Retina (tissue), 1 donor: ENCODE measurements at regions not wholly inside any gene's neighbourhood (a gene's known extent, or its start where the extent isn't known, plus 50 kb on each side); places are given as distances from the start of the nearest gene placed in this dataset.

Source experiments
- DNase-seq: peaks from one replicate; pipeline ENCODE4 v3.0.0-alpha.2; 2016

DNA sequence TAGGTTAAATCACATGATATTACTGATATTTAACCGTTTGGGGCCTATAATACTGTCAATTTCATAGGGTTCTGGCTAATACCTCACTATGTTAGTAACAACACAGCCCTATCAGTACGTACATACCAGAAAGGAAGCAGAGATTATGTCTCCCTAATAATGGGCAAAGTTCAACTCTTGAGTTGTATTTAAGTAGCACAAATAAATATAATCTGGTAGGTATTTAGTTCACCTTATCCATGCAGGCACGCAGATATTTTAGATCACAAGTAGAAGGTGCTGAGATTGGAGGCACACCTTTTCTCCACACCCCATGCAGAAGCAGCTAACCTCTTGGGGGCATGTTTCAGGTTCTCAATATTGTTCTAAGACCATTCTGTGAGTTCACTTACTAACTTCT, 118.9 kb downstream of the IRS1 start:
- no peak for DNase-seq

DNA sequence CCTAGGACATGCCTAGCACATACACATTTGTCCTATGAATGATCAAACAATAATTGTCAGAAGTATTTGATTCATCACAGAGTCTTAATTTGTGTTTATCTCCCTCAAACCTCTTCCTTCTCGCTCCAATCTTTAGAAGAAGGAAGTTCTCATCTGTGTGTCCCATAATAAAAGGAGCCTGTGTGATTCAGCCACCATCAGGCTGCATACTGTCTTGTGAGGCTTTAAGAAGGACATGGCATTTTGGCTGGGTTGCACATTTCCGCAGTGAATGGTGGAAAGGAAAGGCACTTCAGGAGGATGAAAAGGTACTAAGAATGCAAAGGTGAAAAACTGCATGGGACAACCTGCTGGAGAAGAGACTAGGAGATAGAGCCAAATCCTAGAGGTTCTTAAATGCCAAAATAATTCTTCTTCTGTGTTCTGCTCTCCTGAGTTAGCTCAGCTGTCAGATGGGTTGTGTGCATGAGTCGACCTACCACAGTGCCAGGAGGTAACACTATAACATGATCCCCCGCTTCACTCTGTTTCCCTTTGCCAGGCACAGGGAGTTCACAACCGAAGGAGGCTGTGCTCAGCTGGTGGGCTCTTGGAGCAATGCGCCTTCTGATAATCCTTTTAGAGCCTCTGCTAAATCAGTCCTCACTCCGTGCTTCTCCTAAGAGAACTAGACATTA, 120.1 kb downstream of the IRS1 start:
- no peak for DNase-seq

DNA sequence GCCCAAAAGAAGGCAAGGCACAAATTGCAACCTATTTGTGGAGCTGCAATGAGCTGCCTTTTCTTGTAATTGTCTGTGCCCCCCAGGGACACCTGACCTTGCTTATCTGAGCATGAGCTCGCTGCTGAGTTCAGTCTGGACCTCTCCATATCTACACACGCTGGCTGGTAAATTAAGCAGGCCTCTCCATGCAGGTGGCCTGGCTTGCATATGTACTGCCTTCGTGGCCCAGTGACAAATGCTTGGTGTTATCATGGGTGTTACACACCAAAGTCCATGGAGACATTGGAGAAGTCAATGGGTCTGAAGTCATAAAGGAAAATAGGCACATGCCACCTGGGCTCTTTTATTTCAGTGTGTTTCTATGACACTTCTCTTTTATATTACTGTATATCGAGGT, 121.2 kb downstream of the IRS1 start:
- no peak for DNase-seq

DNA sequence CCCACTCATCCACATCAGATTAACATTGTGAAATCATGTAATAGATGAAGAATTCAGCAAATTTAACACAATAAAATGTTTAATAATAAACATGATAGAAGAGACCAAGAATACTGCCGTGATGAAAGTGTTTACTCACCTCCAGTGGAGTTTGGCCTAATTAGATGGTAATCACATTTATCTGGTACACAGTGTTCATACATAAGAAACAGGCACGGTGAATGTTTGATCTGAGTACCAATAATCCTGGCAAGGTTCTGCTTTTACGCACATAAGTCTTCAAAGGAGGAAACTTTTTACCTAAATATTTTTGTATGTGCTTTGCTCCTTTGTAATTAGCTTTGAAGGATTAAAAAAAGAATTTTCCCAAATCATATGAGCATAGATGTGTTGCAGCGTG, 122.5 kb downstream of the IRS1 start:
- DNase-seq, result no peak

DNA sequence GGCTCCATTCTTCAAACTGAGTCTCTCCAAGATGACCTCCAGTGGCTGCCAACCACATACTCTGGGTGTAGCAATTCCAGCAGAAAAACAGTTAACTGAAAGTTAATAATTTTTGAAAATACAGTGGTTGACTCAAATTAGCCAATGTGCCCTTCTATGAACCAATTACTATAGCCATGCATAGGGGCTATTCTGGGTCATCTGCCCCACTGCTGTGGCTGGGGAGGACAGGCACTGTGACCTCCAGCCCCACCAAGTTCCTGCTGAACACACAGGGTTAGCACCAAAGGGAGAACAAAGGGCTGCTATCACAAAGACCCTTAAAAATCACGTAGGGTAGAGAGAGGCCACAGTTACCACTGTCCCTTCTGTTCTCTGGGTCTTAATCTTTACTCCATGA, 123.0 kb downstream of the IRS1 start:
- DNase-seq, result no peak

DNA sequence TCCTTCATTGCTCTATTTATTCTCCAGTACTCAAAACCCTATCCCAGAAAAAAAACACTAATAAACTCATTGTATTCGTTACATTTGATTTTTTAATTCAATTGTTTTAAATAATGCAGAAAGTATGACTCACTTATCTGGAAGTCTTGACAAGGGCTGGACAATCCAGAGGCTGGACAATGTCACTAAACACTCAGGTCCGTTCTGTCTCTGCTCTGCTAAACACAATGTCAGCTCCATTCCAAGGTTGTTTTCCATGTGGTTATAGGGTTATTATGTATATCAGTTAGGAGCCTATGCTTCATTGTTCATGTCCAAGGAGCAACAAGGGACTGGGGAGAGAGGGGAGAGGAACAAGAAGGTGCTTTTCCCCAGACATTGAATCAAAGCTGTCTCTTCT, 125.5 kb downstream of the IRS1 start:
- no peak for DNase-seq

DNA sequence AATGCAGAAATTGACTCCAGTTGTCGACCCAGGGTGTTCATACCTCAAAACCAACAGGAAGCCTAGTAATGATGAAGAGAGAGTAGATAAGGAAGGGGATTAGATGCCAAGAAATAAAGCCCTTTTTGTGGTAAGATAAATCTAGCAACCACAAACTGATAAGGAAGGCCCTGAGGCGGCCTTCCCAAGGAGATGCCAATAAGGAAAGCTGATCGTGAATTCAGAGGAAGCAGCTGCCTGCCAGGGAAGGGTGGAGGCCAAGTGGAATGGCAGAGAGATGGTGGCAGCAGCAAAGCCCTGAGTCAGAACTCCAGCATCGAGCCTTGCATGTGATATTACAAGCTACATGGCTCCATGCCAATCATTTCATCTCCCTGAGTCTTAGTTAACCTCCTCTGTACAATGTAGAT, 126.3 kb downstream of the IRS1 start:
- DNase-seq, result no peak

DNA sequence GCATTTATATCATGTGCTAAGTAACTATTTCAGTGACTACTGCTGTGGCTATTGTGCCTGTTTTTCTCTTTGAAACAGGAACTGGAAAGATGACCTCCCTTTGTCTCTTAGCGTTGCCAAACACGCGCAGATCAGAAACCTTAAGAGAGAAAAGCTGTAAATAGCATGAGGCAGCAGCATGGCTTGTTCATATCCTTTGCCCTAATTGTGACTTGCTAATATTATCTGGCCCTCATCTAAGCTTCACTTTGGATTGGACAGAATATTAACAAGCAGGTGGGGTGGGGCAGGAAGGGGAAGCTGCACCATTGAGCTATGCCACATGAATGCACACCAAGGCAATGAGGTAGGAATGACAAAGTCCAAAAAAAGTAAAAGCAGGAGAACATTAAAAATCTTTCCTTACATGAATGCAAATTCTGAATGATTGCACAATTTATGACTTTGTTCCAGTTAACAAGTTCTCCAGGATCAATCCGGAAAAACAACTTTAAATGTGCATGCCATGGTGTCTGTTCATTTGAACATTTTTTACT, 128.4 kb downstream of the IRS1 start:
- no peak for DNase-seq

DNA sequence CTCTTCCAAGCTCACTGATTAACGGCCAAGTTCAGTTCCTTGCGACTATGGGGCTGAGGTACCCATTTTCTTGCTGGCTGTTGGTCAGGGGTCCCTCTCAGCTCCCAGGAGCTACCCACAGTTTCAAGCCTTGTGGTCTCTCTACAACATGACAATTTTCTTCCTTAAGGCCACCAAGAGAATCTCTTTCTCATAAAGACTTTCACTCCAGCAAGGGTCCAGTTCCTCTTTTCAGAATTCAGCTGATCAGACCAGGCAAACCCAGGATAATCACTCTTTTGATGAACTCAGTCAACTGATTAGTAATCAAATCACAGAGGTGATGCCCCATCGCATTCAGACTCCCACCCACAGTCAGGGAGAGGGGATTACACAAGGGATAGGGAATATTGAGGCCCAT, 129.7 kb downstream of the IRS1 start:
- DNase-seq, result no peak

DNA sequence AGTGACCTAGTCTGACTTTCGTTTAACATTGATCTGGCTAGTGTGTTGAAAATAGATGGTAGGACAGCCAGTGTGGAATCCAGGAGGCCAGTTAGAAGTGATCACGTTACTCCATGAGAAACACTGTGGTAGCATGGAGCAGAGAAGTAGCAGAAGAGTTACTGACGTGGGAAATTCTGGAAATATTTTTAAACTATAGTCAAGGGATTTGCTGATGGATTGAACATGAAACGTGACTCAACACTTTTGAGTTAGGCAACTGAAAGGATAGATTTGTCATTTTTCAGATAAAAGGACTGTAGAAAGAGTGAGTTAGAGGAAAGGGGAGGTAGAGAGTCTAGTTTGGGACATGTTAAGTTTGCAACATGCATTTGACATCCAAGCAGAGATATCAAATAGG, 130.4 kb downstream of the IRS1 start:
- DNase-seq, result no peak

DNA sequence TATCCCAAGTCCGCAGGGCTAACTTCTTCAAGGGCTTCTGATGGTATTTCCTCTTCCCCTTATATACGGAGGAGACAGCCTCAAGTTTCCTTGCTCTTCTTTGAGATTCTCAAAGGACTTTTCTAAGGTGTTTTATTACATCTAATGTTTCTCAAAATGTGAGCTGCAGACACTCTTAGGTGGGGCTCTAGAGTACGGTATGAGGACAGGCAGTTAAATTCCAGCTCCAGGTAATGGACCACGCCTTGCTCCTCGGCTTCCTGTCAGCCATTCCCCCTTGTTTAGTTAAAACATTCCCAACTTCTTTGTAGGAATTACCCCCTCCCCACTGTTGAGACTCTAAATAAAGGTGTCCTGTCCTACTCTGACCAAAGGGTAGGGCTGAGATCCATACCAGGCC, 131.9 kb downstream of the IRS1 start:
- DNase-seq, result no peak

DNA sequence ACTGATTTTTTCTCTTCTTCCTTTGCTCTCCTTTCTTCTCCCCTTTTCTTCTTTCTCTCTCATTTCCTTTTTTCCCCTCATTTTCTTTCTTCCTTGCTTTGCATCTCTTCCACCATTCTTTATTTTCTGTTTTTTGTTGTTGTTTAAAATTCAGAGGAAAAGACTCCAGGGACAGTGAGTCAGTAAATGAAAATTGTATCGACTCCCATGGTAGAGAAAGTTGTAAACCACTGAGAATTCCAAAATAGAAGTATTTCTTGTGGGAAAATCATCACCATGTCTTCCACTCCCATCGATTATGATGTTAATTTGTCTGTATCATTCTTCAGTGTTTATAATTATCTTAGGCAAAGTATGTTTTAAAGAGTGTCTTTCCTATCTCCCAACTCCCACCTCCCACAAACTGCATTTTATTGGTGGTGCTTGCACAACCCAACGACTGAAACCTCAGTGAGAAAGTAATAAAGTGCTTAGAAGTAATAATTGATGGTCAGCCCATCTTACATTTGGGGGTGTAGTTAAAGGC, 134.3 kb downstream of the IRS1 start:
- no peak for DNase-seq

DNA sequence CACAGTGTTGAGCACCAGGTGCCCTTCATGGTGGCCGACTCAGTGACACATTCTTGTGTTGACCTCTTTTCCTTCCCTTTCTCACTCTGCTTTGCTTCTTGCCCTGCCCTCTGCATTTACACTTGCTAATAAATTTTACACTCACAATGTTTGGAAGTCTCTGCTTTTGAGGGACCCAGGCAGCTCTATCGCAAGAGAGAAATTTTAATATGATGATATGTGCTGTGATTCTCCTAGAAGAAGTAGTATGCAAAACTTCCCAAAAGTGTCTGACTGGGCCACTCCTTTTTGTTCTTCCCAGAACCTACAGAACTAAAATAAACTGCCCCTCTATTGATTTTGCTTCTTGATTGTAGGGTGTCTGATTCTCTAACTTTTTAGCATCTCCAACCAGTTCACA, 135.0 kb downstream of the IRS1 start:
- no peak for DNase-seq

DNA sequence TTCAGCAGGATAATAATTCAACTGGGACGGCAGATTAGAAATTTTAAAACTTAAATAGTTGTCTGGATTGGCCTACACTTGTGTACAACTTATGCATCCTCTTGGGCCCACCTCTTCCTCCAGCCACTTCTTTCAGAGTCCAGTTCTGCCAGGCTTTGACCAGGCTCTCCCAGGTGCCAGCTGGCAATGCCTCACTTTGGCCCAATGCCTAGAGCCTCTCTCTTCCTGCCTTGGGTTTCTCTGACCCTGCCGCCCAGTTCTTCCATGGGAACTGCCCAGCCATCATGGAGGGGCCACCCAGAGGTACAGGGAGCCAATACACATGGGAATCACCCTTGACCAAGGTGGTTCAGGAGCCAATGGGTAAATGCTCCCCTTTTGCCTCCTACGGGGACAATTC, 135.5 kb downstream of the IRS1 start:
- DNase-seq, result no peak

DNA sequence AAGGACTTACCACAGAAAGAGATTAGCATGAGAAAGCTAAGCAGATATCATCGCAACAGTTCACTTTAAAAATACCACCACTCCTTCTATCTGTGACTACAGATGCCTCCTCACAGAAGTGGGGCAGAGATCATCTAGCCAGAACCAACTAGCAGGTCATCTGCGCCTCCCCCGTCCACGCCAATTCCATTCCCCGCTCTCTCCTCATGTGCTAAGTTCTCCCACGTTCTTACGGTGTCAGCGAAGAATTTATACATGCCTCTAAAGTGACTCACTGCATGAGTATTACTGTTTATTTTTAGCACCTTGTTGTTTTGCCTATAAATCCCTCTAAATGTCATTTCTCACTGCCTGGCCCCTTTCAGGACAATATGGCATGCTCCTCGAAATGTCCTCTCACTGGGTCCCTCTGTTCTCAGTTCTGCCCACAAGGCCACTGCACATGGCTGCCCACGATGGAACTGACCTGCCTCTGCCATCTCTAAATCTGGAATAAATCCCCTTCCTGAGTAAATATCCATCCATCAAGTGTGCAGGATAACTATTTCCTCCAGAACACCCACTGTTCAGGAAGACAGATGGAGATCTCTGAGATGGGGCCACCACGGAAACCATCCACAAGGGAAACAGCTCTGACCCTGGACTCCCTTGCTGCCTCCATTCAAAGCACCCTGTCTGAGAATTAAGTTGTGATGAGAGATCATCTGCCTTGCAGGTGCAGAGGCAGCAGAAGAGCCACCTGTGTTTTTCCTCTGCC, 137.7 kb downstream of the IRS1 start:
- DNase-seq, result no peak

DNA sequence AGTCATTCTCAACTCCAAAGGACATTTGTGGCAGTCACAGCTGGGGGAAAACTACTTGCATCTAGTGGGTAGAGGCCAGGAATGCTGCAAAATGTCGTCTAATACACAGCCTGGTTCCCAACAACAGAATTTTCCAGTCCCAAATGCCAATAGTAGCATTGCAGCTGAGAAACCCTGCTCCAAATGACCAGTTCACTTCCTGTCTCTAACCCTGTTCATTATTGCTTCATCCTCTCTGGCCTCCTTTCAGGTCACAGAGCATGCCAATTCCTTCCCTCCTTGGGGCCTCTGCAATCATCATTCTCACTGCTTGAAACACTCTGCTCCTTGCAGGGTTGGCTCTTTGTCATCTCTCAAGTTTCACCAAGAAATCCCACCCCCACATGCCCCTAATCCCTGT, 139.1 kb downstream of the IRS1 start:
- no peak for DNase-seq

DNA sequence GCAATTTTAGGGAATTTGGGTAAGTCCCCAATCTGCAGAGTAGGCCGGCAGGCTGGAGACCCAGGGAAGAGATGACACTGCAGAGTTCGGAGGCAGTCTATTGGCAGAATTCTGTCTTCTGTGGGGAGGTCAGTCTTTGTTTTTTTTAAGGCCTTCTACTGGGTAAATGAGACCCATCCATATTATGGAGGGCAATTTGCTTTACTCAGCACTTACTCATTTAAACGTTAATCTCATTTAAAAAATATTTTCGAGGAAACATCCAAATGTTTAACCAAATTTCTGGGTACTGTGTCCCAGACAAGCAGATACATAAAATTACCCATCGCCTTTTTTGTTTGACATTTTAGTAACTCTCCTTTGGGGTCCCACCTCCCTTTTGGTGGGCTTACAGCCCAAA, 139.5 kb downstream of the IRS1 start:
- DNase-seq, result no peak

DNA sequence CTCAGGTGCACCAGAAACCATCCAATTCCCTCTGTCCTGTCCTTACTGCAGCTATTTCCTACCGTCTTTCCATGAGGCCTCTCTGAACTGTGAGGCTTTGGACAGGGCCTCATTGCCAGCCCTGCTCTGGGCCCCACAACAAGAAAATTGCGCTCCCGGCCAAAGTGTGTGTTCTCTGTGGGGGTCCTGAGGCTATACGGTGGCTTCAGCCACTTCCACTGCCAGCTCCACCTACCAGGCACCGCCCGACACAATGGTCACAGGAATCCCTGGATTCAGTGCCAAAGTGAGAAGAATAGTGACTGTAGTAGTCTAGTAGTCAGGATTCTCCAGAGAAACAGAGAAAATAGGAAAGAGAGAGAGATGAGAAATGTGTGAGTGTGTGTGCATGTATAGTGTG, 140.2 kb downstream of the IRS1 start:
- DNase-seq, result no peak

DNA sequence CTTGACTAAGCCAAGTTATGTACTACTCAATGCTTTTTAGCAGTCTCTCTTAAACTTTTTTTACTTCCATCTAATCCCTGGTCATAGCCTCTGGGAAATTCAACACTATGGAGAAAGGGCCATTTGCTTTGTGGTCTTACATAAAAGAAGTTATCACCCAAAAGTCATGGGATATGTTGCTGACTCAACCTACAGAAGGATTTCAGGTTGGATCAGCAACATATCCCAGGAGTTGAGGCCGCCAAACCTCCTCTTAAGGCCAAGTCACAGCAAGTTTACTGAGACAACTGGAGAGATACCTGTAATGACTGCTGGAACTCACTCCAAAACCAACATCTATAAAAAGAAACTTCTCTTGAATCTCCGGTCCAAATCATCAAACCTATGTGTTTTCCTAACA, 141.1 kb downstream of the IRS1 start:
- DNase-seq, result no peak

DNA sequence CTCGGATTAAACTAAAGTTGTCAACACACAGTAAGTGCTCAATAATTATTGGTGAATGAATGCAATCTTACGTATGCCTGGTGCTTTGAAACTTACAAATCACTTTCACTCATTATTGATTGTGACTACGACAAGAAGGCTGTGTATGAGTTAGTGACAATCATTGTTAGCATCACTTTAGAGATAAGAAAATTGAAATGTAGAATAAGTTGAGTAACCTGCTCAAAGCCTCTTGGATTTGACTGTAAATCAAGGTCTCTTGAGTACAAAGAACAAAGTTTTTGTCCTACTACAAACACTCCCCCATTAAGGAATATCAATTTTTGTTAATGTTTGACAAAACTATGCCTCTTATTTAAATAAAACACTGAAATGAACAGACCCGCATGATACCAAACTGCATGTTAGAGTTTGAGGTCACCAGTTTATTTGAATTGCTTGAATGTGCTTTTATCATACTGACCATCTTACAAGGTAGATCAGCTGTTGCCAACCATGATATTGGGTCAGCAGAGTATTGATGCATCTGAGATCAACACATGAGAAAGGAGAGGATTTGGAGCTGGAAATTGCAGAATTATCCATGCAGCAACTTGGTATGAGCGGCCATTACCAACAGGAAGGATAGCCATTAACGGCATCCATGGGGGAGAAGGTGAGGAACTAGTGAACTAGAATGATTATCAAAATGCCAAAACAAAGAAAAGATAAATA, 142.1 kb downstream of the IRS1 start:
- DNase-seq, result no peak

DNA sequence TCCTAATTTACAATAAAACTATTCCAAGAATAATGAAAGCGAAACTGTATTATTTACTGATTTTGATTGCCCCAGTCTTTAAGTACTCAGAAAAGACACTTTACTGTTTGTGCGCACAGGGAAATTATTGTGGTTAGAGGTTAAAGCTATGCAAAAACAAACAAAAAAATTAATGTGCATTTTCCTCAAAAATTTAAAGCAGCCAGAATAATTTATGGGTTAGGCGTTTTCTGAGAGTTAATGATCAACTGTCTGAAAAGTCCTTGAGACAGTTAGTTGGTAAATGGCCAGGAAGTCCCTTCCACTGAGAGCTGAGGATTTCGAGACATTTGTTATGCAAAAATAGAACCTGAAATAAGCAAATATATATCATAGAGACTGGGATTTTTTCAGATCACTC, 143.3 kb downstream of the IRS1 start:
- no peak for DNase-seq

DNA sequence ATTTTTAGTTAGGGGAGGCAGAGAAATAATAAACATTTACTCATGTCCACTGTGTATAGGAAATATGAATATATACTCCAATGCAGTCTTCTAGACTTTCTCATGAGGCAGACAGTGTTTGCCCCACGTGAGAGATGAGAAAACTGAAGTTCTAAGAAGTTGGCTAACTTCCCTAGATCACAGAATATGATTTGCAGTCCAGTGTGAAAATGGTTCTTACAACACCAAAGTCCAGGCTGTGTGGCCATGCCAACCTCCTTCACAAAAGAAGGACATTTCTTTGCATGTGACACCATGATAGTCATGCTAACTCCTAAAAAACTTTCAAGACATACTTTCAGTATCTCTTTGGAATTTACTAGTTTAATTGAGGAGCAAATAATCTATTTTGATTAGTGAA, 143.7 kb downstream of the IRS1 start:
- DNase-seq, result no peak

DNA sequence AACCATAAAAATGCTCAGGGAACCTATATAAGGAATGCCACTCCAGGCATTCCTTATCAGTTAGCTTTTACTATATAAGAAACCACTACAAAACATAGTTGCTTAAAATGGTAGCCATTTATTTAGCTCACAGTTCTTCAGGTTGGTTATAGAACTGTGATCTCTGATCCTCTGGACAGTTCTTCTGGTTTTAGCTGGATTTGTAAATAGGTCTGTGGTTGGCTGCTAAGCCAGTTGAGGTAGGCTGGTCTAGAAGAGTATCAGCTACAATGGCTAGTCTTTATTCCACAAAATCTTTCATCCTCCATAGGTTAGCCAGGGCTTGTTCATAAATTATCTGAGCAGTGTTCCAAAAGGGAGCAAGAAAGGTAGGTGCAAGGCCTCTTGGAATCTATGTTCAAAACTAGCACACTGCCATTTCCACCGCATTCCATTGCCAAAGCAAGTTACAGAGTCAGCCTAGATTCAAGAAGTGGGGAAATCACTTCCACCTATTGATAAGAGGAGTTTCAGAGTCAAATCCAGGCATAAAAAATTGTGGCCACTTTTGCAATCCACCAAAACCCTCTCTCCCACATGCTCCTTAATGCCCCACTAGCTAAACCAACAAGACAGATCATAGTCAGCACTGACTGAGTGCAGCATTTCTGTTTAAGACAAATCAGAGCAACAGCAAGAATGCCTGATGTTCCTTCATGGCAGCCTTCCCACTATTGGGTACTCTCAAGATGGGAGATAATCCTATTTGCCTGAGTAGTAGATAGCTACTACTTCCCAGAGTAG, 146.4 kb downstream of the IRS1 start:
- DNase-seq, result no peak
